ENCODE measurements at regions not wholly inside any gene's neighbourhood (a gene's known extent, or its start where the extent isn't known, plus 50 kb on each side); places are given as distances from the start of the nearest gene placed in this dataset.

DNA sequence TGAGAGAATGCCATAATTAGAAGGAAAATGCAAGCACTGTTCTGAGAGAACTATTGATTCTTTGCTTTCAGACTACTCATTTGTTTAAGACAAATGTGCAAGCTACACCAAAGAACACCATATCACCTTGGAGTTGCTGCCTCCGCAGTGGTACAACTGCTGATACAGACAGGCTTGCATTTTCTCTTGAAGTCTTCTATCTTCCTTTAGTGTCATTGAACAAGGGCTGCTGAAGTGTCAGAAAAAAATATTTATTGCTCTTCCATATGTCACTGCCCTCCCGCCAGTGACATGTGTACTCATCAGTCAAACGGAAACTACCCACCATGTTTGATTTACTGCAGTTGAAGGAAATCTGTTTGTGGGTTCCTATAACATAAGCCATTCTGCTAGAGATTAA, 318.3 kb upstream of the MAGEB18 start:
- Mint-ChIP-seq H3K27ac (no peak overlapping the region), H3K27me3 (ENCODE audit: insufficient read depth, low read depth) (no peaks in the 10 kb centered on the region)
- H3K4me2 ChIP-seq = no peak overlapping the region

GRCh38 chrX:25851141-25851540, 287.0 kb upstream of the MAGEB18 start:
- H3K27me3 Mint-ChIP-seq (ENCODE audit: insufficient read depth, low read depth) = no peaks in the 10 kb centered on the region
- no peaks in the 10 kb centered on the region for H3K4me1 Mint-ChIP-seq
- TF ChIP-seq EZH2phosphoT487 (IDR thresholded peaks at IDR 0.05) (no peak), CTCF (IDR thresholded peaks at IDR 0.05) (no peak), EZH2 (IDR thresholded peaks at IDR 0.05) (no peak)
- H3K79me2 ChIP-seq (ENCODE audit: low read depth) = no peaks in the 10 kb centered on the region
- H2AFZ ChIP-seq (replicated peaks) = no peak overlapping the region
- H3K4me2 ChIP-seq = no peak overlapping the region
- DNase-seq (ENCODE audit: low spot score) = no peak
- no peaks in the 10 kb centered on the region for H3K27me3 ChIP-seq
- no peaks in the 10 kb centered on the region for H4K20me1 ChIP-seq (ENCODE audit: low read depth)
- H3K4me3 Mint-ChIP-seq = no peak overlapping the region
- H3K36me3 Mint-ChIP-seq = no peaks in the 10 kb centered on the region
- H3K4me3 ChIP-seq = no peak overlapping the region
- H3K9ac ChIP-seq = no peak overlapping the region
- no peaks in the 10 kb centered on the region for H3K36me3 ChIP-seq
- no peak overlapping the region for H3K27ac ChIP-seq
- H3K9me3 Mint-ChIP-seq = no peaks in the 10 kb centered on the region
- H3K4me1 ChIP-seq = no peaks in the 10 kb centered on the region
- peaks cover 3% of the 10 kb centered on the region for H3K9me3 ChIP-seq (ENCODE audit: low read depth)
- no peak overlapping the region for H3K27ac Mint-ChIP-seq
- no peaks in the 10 kb centered on the region for H3F3A ChIP-seq (ENCODE audit: low read depth)

More for the DNA sequence above, 318.3 kb upstream of the MAGEB18 start:
- Histone ChIP-seq H3K4me3 (no peak overlapping the region), H4K20me1 (ENCODE audit: low read depth) (no peaks in the 10 kb centered on the region), H3K27ac (no peak overlapping the region), H3F3A (ENCODE audit: low read depth) (peaks cover 9% of the 10 kb centered on the region), H2AFZ (replicated peaks) (no peak overlapping the region), H3K4me1 (no peaks in the 10 kb centered on the region), H3K27me3 (no peaks in the 10 kb centered on the region), H3K9ac (no peak overlapping the region), H3K79me2 (ENCODE audit: low read depth) (no peaks in the 10 kb centered on the region), H3K9me3 (ENCODE audit: low read depth) (peaks cover 6% of the 10 kb centered on the region), H3K36me3 (no peaks in the 10 kb centered on the region)
- DNase-seq (ENCODE audit: low spot score) = no peak
- H3K4me1 Mint-ChIP-seq = no peaks in the 10 kb centered on the region
- H3K36me3 Mint-ChIP-seq = no peaks in the 10 kb centered on the region
- H3K9me3 Mint-ChIP-seq = no peaks in the 10 kb centered on the region
- TF ChIP-seq EZH2 (IDR thresholded peaks at IDR 0.05) = no peak
- no peak for TF ChIP-seq EZH2phosphoT487 (IDR thresholded peaks at IDR 0.05)
- no peak for TF ChIP-seq CTCF (IDR thresholded peaks at IDR 0.05)
- H3K4me3 Mint-ChIP-seq = no peak overlapping the region

DNA sequence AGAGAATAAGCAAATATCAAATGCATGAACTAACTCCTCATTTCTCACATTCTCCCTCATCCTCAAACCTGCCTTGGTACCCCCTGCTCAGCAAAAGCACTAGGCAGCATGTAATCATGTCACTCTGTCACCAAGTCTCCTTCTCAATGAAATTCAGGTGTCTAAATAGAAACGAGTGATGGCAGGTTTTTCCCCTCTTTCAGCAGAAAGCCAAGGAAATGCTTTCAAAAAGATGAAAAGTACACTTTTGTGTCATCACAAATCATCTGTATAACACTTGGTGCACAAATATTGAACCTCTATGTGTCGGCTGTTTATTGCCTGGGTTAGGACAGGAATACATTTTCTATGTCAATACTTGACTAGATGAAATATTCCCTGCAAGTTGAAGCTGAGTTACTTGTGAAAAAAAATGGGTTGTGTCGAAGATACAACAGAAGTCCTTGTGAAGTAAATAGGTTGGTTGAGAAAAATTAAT, 285.1 kb upstream of the MAGEB18 start:
- Mint-ChIP-seq H3K27me3 (ENCODE audit: insufficient read depth, low read depth) (no peaks in the 10 kb centered on the region), H3K4me3 (no peak overlapping the region), H3K4me1 (no peaks in the 10 kb centered on the region), H3K36me3 (no peaks in the 10 kb centered on the region), H3K9me3 (no peaks in the 10 kb centered on the region), H3K27ac (no peak overlapping the region)
- Histone ChIP-seq H3F3A (ENCODE audit: low read depth) (no peaks in the 10 kb centered on the region), H3K27ac (no peak overlapping the region), H2AFZ (replicated peaks) (no peak overlapping the region), H3K9ac (no peak overlapping the region), H3K36me3 (no peaks in the 10 kb centered on the region), H3K9me3 (ENCODE audit: low read depth) (peaks cover 3% of the 10 kb centered on the region), H4K20me1 (ENCODE audit: low read depth) (no peaks in the 10 kb centered on the region), H3K27me3 (no peaks in the 10 kb centered on the region), H3K79me2 (ENCODE audit: low read depth) (no peaks in the 10 kb centered on the region), H3K4me1 (no peaks in the 10 kb centered on the region), H3K4me2 (no peak overlapping the region), H3K4me3 (no peak overlapping the region)
- no peak for TF ChIP-seq CTCF (IDR thresholded peaks at IDR 0.05)
- TF ChIP-seq EZH2 (IDR thresholded peaks at IDR 0.05) = no peak
- no peak for TF ChIP-seq EZH2phosphoT487 (IDR thresholded peaks at IDR 0.05)
- DNase-seq (ENCODE audit: low spot score) = no peak
